ENCODE measurements at regions not wholly inside any gene's neighbourhood (a gene's known extent, or its start where the extent isn't known, plus 50 kb on each side); places are given as distances from the start of the nearest gene placed in this dataset.

DNA sequence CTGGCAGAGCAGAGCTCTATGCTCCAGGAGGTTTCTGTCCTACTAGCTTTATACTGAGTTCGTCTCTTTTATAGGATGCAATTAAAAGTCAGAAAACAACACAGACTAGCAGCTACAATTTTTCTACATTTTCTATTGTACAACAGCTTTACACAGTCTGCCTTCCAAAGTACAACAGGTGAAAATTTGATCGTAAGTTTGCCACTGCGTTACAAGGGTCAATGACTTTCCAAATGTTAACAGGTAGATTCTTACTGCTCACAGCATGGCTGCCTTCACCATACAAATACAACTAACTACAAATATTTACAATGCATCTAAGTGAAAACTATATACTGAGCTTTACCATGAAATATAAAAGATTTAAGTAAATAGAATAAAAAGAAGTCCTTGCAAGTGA is 268.6 kb upstream of the SLCO3A1 start:
- 65% methylated on average over 3 of the region's 3 CpGs for WGBS (ENCODE audit: low lambda C conversion rate)

GRCh38 chr15:91586560-91586959 is 266.9 kb upstream of the SLCO3A1 start:
- no peak overlapping the region for H3K9ac ChIP-seq
- CTCF ChIA-PET = no interaction called here
- POLR2A ChIA-PET = no interaction called here

More for the DNA sequence above, 268.6 kb upstream of the SLCO3A1 start:
- Histone ChIP-seq H3K9ac (no peak overlapping the region), H4K20me1 (ENCODE audit: insufficient read depth) (no peaks in the 10 kb centered on the region), H3K4me3 (ENCODE audit: low read depth in 2 of 2, low read length in 1 of 2) (no peak overlapping the region), H2AFZ (ENCODE audit: low read depth) (no peak overlapping the region), H3K27ac (ENCODE audit: low read depth in 2 of 2, low read length in 1 of 2) (no peak overlapping the region), H3K4me1 (ENCODE audit: control insufficient read depth in 1 of 2, insufficient read depth in 2 of 2, low read depth in 1 of 2, low read length in 1 of 2) (no peaks in the 10 kb centered on the region), H3K27me3 (ENCODE audit: insufficient read depth) (no peaks in the 10 kb centered on the region), H3F3A (replicated peaks; ENCODE audit: insufficient read depth) (no peaks in the 10 kb centered on the region), H3K4me2 (no peak overlapping the region), H3K9me3 (no peaks in the 10 kb centered on the region), H3K79me2 (ENCODE audit: insufficient read depth) (no peaks in the 10 kb centered on the region), H3K9me2 (no peaks in the 10 kb centered on the region), H3K36me3 (replicated peaks in 1 of 2; ENCODE audit: control insufficient read depth in 1 of 2, insufficient read depth in 2 of 2, low read length in 1 of 2) (no peaks in the 10 kb centered on the region)
- TF ChIP-seq ELF1 (IDR thresholded peaks at IDR 0.05) (no peak), FOSL2 (IDR thresholded peaks at IDR 0.05; ENCODE audit: borderline replicate concordance, low read depth) (no peak), TCF12 (IDR thresholded peaks at IDR 0.05) (no peak), CHD2 (IDR thresholded peaks at IDR 0.05; ENCODE audit: low read length, partially characterized antibody) (no peak), EP300 (IDR thresholded peaks at IDR 0.05; ENCODE audit: borderline replicate concordance in 1 of 2, low read depth in 1 of 2, low read length in 1 of 2) (no peak), USF2 (IDR thresholded peaks at IDR 0.05; ENCODE audit: borderline replicate concordance, low read depth, low read length) (no peak)
- TF ChIP-seq, protein P1, sequence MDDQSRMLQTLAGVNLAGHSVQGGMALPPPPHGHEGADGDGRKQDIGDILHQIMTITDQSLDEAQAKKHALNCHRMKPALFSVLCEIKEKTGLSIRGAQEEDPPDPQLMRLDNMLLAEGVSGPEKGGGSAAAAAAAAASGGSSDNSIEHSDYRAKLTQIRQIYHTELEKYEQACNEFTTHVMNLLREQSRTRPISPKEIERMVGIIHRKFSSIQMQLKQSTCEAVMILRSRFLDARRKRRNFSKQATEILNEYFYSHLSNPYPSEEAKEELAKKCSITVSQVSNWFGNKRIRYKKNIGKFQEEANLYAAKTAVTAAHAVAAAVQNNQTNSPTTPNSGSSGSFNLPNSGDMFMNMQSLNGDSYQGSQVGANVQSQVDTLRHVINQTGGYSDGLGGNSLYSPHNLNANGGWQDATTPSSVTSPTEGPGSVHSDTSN (IDR thresholded peaks at IDR 0.05) = no peak
- ChIA-PET CTCF (no interaction called here), POLR2A (no interaction called here)
- no peak for DNase-seq

More at GRCh38 chr15:91586560-91586959, 266.9 kb upstream of the SLCO3A1 start:
- WGBS (ENCODE audit: low lambda C conversion rate) = 30% methylated on average over 4 of the region's 4 CpGs
- DNase-seq = no peak
- Histone ChIP-seq H4K20me1 (ENCODE audit: insufficient read depth) (no peaks in the 10 kb centered on the region), H3K9me2 (no peaks in the 10 kb centered on the region), H3K27ac (ENCODE audit: low read depth in 2 of 2, low read length in 1 of 2) (no peak overlapping the region), H2AFZ (ENCODE audit: low read depth) (no peak overlapping the region), H3F3A (replicated peaks; ENCODE audit: insufficient read depth) (no peaks in the 10 kb centered on the region), H3K4me2 (no peak overlapping the region), H3K36me3 (replicated peaks in 1 of 2; ENCODE audit: control insufficient read depth in 1 of 2, insufficient read depth in 2 of 2, low read length in 1 of 2) (no peaks in the 10 kb centered on the region), H3K4me1 (ENCODE audit: control insufficient read depth in 1 of 2, insufficient read depth in 2 of 2, low read depth in 1 of 2, low read length in 1 of 2) (no peaks in the 10 kb centered on the region), H3K27me3 (ENCODE audit: insufficient read depth) (no peaks in the 10 kb centered on the region), H3K9me3 (no peaks in the 10 kb centered on the region), H3K4me3 (ENCODE audit: low read depth in 2 of 2, low read length in 1 of 2) (no peak overlapping the region), H3K79me2 (ENCODE audit: insufficient read depth) (no peaks in the 10 kb centered on the region)
- TF ChIP-seq YY1 (IDR thresholded peaks at IDR 0.05; ENCODE audit: low read depth) (no peak), GATA2 (CRISPR knock-in tag; IDR thresholded peaks at IDR 0.05) (no peak), NRF1 (IDR thresholded peaks at IDR 0.05; ENCODE audit: low read depth, low read length) (no peak), ZBTB33 (IDR thresholded peaks at IDR 0.05; ENCODE audit: borderline replicate concordance, low read depth) (no peak), RAD21 (IDR thresholded peaks at IDR 0.05; ENCODE audit: low read length) (no peak), TEAD4 (IDR thresholded peaks at IDR 0.05; ENCODE audit: borderline replicate concordance, insufficient read depth) (no peak), JUND (IDR thresholded peaks at IDR 0.05) (no peak), MAX (IDR thresholded peaks at IDR 0.05; ENCODE audit: low read depth) (no peak), MXI1 (IDR thresholded peaks at IDR 0.05; ENCODE audit: low read depth, low read length) (no peak), FOSL2 (IDR thresholded peaks at IDR 0.05; ENCODE audit: borderline replicate concordance, low read depth) (no peak), RFX5 (IDR thresholded peaks at IDR 0.05; ENCODE audit: low read length) (no peak)
- TF ChIP-seq, protein P2, sequence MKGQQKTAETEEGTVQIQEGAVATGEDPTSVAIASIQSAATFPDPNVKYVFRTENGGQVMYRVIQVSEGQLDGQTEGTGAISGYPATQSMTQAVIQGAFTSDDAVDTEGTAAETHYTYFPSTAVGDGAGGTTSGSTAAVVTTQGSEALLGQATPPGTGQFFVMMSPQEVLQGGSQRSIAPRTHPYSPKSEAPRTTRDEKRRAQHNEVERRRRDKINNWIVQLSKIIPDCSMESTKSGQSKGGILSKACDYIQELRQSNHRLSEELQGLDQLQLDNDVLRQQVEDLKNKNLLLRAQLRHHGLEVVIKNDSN (IDR thresholded peaks at IDR 0.05; ENCODE audit: borderline replicate concordance, low read depth) = no peak
